Fibroblast of skin of scalp (primary cell): ENCODE measurements at regions not wholly inside any gene's neighbourhood (a gene's known extent, or its start where the extent isn't known, plus 50 kb on each side); places are given as distances from the start of the nearest gene placed in this dataset.
"Not testable (repeated sequence)": the region's sequence is repeated elsewhere in the genome, so short reads cannot be mapped to it uniquely, and the experiment has no call there.

Source experiments
- DNase-seq: peaks from one replicate; pipeline ENCODE4 v3.0.0-alpha.2; 2013

DNA sequence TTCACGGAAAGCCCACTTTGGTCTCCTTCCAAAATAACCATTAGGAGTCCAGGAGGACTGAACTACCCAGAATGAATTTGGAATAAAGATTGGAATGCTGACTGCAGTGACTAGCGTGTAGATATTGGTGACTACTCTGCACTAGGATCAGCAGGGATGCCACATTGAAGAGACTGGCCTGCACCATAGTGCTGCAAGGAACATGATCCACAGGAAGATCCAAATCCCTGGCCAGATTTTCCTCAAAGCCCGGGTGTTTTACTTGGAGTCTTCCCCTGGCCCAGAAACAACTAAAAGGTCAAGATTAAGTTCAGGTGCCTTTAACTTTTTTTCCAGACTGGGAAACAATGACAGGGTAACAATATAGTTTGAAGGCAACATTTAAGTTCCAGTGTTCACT, 870.4 kb downstream of the CDH8 start:
- DNase-seq, result no peak

DNA sequence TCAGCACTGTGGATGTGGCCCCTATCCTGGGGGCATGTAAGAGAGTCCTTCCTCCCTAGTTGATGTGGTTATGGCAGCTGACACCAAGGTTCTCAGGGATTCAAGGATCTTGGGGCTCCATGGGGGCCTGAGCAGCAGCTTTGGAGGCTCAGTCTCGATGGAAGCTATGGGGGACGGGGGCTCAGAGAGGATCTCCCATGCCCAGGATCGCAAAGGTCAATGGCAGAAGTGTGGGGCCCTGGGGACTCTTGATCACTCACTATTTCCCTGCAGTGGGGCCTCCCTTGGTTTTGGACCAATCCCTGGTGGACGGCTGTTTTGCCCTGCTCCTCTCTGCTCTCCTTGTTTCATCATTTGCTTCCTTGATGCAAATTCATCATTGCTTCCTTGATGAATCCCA, 885.9 kb downstream of the CDH8 start:
- DNase-seq, result no peak

DNA sequence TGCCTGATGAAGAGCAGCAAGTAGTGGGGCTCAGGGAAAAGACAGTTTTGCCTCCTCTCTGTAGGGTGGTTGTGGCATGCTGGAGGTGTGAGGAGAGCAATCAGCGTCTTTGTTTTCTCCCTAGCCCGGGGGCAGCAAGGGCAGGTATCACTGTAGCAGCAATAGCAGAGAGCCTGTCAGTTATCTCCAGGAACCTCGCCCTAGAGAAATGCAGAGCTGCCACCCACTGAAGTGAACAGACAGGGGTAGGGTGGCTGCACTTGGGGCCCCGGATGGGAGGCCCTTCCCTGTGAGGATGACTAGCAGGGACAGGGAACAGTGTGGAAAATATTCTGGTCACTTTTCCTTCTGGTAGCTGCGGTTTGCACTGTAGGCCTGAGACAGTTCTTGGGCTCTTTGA, 886.5 kb downstream of the CDH8 start:
- no peak for DNase-seq

DNA sequence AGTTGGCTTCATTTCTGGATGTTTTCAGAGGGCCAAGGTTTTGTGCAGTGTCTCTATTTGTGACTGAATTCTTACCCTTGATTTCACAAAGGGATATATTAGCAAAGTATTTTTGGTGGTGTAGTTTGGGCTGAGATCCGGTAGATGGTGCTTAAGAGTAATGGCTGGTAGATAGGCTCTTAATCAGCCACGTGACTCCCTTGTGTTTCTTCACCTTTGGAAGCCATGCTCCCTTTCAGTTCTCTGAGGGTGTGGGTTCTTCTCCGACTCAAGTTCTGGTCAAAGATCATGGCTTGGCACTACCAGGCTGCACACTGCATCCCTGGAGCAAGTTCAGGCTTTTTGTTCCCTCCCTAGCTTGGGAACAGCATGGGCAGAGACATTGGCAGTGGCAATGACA, 887.3 kb downstream of the CDH8 start:
- no peak for DNase-seq

DNA sequence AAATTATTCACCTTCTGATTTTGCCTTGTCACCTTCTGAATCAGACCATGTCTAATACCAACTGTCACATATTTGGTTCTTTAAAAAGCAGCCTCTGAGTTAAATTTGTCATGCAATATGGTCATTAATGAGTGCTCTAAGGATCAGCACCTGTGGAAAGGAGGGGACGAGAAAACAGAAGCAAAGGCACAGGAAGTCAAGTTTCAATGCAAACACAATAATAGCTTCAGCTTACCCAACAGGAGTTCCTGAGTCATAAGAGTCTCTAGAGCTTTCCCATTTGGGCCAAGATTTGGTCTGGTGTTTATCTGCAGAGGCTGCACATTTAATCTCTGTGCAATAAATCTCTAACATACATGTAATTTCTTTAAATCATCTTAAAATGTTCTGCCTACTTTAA, 889.8 kb downstream of the CDH8 start:
- no peak for DNase-seq

DNA sequence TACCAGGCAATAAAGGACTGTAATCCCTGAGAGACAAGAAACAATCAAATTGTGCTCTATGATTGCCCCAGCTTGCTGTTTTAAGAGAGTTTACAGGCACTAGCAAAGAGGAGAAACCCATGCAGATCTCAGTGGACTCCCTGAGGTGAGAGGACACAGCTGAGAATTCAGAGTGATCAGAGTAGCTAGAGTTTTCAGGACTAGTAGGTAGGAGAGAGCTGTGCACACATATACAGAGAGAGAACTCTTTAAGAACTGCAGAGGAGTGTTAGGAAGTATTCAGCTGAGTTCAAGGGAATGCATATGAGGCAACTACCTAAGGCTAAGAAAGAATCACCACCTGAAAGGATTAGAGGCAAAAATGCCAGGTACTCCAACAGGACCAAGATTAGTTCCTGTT, 904.8 kb downstream of the CDH8 start:
- DNase-seq, result no peak

DNA sequence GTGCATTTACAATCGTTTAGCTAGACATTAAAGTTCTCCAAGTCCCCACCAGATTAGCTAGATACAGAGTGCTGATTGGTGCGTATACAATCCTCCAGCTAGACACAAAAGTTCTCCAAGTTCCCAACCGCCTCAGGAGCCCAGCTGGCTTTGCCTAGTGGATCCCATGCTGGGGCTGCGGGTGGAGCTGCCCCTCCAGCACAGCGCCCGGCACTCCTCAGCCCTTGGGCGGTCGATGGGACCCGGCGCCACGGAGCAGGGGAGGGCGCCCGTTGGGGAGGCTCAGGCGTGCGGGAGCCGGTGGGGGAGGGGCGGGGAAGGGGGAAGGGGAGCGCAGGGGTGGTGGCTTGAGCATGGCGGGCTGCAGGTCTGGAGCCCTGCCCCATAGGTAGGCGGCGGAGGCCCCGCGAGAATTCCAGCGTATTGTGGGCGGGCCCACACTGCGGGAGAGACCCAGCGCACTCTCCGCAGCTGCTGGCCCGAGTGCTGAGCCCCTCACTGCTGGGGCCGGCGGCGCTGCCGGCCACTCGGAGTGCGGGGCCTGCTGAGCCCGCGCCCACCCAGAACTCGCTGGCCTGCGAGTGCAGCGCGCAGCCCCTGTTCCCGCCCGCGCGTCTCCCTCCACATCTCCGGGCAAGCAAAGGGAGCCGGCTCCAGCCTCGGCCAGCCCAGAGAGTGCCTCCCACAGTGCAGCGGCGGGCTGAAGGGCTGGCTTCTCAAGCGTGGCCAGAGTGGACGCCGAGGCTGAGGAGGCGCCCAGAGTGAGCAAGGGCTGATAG, 907.5 kb downstream of the CDH8 start:
- no peak for DNase-seq

DNA sequence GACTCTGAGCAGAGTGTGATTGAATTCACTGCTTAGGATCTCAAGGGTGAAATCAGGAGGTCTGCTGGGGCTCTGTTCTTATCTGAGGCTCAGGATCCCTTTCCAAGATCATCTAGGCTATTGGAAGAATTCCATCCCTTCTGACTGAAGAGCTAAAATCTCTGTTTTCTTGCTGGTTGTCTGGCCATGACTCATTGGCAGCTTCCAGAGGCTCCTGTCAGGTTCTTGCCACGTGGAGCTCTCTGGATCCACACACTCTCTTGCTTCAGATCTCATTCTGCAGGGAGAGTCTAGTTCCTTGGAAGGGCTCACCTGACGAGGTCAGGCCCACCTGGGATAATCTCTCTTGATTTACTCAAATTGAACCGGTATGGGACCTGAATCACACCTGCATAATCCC, 930.7 kb downstream of the CDH8 start:
- DNase-seq, result no peak

DNA sequence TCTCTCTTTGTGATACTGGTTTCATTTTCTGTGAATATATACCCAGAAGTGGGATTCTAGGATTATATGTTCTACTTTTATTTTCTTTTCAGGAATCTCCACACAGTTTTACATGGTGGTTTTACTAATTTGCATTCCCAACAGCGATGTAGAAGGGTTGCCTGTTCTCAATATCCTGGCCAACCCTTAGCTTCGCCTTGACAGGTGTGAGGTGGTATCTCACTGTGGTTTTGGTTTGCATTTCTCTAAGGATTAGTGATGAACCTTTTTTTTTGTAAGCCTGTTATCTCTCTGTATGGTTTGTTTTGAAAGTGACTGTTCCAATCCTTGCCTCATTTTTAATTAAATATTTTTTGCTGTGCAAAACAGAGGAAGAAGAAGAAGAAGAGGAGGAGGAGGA, 937.7 kb downstream of the CDH8 start:
- DNase-seq, result no peak

DNA sequence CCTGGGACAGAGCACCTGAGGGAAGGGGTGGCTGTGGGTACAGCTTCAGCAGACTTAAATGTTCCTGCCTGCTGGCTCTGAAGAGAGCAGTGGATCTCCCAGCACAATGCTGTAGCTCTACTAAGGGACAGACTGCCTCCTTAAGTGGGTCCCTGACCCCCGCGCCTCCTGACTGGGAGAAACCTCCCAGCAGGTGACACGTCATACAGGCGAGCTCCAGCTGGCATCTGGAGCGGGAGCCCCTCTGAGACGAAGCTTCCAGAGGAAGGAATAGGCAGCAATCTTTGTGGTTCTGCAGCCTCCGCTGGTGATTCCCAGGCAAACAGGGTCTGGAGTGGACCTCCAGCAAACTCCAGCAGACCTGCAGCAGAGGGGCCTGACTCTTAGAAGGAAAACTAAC, 944.9 kb downstream of the CDH8 start:
- not testable (repeated sequence) for DNase-seq

DNA sequence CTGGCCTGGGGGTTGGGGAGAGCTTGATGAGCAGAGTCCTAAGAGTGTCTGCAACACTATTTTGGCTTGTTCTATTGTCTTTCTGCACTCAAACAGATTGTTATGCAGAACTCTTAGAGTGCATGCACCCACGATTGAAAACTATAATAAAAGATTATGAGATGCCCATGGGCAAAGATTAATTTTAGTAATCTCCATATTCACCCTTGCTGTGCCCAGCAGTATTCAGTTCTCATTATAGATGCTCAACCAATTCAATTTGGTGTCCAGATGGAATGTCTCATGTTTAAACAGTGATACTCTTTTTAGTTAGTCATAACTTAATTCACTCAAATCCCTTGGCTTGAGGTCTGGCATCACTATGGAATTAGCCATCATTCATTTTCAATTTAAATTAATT, 952.5 kb downstream of the CDH8 start:
- no peak for DNase-seq

DNA sequence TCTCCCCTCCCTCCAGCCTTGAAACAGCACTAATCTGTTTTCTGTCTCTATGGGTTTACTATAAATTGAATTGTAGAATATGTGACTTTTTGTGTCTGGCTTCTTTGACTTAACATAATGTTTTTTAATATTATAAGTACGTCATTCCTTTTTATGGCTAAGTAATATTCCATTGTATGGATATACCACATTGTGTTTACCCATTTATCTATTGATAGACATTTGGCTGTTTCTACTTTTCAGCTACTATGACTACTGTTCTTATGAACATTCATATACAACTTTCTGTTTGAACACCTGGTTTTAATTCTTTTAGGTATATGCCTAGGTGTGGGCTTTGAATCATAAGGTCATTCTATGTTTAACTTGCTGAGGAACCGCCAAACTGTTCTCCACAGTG, 961.9 kb downstream of the CDH8 start:
- no peak for DNase-seq

DNA sequence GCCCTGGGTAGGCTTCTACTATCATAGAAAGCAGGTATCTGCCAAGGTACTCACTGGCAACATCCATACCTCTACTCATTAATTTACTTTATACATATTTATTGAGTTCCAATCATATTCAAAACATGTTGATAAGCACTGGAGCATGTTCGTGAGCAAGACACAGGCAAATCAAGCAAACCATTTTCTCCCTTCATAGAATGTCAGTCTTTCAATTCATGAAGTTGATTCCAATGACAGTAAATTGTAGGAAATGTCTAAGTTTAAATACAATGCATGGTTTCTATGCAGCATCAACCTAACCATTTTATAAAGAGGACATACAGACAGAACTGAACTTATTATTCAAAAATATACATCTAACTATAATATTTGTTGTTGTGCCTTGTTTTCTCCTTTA, 978.6 kb downstream of the CDH8 start:
- DNase-seq, result no peak

DNA sequence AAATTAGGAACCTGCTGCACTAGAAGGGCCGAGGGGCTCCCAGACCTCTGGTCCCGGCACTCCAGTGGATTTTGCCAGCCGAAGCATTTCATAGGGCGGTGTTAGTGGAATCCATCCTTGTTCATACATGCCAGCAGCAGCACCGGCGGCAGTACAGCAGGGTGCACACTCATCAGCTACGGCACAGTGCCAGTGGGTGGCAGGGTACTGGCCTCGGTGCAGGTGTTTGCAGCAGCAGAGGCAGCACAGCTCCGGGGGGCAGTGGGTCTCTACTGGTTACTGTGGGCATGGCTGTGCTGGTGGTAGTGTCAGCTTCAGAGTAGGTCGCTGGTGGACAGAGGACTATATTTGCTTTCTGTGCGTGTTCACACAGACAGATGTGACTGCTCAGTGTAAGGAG, 985.7 kb downstream of the CDH8 start:
- no peak for DNase-seq

DNA sequence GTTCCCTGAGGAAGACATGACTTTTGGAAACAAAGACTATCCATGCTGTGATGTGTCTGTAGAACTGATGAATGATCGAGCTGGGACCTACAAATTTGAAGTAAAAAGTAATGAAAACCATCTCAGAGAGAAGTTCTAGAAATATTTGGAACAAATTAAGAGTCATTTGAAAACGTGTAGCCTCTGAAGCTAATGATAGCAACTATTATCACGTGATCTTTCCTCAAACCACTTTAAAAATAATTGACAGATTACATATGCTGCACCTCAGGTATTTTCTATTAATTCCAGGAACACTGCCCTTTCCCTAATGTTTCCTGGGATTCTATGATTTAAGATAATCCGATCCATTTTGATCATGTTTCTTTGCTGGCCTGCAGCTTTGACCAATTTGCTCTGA, 990.3 kb downstream of the CDH8 start:
- no peak for DNase-seq

DNA sequence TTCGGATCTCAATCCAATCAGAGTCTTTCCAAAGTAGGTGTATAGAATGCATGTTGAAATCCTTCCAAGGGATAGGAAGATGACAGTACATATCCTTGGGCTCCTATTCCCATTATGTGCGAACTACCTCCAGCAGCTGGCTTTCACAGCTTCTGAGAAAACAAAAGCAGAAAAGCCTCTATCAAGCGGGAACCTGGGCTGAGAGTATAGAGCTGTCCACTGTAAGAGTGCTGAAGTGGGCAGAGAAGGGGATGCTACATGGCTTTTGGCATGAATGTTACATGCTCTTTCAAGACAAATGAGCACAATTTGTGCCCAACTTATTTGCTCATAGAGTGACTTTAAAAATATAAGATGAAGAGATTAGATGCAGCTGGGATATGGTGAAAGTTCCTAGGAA, 993.5 kb downstream of the CDH8 start:
- DNase-seq, result peak; percentile 9

DNA sequence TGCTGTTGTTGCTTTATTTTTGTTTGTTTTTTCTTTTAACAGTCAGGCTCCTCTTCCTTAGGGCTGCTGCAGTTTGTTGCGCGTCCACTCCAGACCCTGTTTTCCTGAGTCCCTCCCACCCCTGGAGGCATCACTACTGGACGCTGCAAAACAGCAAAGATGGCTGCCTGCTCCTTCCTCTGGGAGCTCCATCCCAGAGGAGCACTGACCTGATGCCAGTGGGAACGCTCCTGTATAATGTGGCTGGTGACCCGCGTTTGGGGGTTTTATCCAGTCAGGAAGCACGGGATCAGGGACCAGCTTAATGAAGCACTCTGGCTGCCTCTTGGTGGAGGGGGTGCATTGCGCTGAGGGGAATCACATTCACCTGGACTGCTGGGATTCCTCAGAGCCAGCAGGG, 1005.6 kb downstream of the CDH8 start:
- DNase-seq, result no peak

DNA sequence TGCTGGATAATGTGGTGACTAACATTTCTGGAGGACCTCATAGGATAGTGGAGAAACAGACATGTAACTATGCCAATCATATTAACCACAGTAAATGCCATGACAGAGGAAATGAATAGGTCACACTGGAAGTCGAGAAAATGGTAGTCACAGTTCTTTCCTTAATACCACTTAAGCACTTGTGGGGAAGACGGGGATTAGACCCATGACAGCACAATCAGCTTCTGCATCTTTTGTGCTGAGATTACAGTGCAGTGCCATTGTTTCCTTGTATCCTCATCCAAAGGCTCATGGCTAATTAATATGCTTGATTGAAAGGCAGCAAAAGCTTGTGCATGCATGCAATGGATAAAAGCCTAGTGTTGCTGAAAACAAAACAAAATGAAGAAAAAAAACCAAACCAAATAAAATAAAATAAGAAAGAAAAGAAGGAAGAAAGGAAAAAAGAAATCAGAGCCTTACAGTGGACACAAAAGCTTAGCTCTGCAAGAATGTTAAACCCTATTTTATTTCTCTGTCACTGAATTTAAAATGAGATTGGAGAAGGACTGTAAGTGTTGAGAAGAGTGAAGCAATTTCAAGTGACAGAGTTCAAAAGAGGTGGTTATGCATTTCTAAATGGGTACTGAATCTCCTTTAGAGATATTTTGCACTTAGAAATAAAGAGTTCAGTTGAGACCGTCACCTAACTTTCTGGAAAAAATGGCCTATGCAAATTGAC, 1011.9 kb downstream of the CDH8 start:
- no peak for DNase-seq

DNA sequence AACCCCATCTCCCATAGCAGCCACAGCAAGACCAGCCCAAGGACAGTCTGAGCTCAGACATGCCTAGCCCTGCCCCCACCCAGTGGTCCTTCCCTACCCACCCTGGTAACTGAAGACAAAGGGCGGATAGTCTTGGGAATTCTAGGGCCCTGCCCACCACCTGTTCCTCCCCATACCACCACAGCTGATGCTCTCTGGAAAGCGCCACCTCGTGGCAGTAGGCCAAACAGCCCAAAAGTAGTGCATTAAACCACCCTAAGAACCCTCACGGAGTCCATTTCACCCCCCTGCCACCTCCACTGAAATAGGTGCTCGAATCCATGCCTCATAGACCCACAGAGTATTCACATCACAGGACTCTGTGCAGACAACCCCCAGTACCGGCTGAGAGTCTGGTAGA, 1021.4 kb downstream of the CDH8 start:
- no peak for DNase-seq

DNA sequence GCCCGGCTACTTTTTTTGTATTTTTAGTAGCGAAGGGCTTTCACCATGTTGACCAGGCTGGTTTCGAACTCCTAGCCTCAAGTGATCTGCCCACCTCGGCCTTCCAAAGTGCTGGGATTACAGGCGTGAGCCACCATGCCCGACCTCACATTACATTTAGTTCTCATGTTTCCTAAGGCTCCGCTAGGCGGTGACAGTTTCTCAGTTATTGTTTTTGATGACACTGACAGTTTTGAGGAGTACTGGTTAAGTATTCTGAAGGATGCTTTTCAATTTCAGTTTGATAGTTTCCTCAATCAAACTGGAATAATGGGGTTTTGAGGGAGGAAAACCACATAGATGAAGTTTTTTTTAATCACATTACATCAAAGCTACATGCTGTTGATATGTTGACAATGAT, 1028.5 kb downstream of the CDH8 start:
- no peak for DNase-seq

DNA sequence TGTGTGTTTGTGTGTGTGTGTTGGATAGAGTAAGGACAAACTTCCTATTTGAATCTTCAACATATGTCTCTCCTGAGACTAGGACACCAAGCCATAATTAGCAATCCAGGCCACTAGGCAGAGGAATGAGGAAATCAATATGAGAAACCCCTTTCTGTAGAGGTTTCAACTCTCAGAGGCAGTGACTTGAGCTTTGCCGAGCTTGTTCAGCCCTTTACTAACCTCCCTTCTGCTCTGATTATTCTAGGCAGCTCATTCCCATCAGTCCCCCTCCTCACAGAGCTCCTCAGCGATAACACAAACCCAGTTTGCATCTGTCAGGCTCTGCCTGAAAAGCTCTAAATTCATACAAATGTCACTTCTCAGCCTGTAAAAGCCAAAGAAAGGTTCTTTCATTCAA, 1030.3 kb downstream of the CDH8 start:
- no peak for DNase-seq

DNA sequence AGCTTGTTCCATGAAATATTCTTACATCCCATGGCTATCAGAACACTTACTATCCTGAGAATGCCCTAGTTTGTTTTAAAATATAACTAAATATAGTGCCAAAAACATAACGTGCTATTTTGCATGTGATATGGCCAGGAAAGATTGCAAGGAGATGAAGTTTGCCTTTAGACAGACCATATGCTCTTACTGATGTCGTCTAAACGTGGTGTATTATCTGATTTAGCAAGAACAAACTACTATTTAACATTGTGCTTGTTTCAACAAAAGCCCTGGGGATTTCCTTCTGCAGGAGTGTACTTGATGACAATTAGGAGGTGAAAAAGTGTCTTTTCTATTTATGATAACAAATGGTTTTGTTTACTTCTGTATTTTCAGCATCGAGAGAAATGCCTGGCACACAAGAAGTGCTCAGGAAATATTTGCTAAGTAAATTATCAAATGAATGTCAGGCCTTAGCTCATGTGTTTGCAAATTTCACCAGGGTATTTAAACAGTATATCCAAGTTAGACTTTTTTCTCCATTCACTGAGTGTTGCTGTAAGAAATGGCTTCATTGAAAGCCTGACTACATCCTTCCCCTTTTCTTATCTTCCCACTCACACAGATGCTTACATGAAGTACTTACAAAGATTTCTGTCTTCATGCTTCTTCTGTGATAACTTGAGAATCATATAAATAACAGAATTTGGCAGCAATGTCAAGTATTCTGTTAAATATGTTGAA, 1033.6 kb downstream of the CDH8 start:
- no peak for DNase-seq

DNA sequence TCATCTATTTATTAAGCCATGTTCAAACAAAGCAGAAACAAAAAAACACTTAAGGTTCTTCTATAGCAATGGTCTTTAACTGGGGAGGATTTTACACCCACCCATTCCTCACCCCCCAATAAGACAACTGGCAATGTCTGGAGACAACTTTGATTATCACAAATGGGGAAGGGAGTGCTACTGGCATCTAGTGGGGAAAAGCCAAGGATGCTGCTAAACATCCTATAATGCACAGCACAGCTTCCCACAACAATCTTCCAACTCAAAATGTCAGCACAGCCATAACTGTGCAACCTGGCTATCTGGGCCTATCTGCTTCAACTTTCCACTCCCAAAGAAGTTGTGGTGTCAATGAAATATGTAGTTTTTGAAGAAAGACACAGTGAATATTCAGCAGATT, 1044.4 kb downstream of the CDH8 start:
- no peak for DNase-seq

DNA sequence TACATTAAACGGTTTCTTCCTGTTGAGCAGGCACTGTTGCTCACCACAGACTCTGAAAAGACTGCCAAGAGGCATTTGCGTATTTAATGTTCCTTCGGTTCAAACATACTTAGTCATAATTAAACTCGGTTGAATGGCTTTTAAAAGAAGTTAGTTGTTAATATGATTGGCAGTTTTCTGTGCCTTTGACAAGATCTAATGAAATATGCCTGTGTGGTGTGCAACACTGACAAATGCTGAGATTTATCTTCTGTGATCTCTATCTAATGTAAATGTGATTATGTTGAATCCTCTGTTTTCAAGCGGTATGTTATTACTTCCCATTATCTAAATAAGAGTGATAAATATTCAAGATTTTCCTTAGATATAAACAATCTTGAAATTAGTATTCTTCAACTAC, 1046.6 kb downstream of the CDH8 start:
- DNase-seq, result no peak
